Suprapubic skin (tissue), 4 donors: ENCODE measurements at regions not wholly inside any gene's neighbourhood (a gene's known extent, or its start where the extent isn't known, plus 50 kb on each side); places are given as distances from the start of the nearest gene placed in this dataset.

Source experiments
- DNase-seq, 2 donors: peaks; one replicate each; pipeline ENCODE4 v3.0.0-alpha.2; 2019; ENCODE audit warnings: low spot score in 2 of 2
- H3K27ac ChIP-seq: fragments of 200-600 bp; sonication (generic); one replicate; pipeline ENCODE4 v1.5.1; 2019
- H3K27me3 ChIP-seq: fragments of 200-600 bp; sonication (generic); one replicate; pipeline ENCODE4 v1.5.1; 2019
- H3K36me3 ChIP-seq: fragments of 200-600 bp; sonication (generic); one replicate; pipeline ENCODE4 v1.5.1; 2019
- H3K4me1 ChIP-seq: fragments of 200-600 bp; sonication (generic); one replicate; pipeline ENCODE4 v1.5.1; 2019
- H3K4me3 ChIP-seq: fragments of 200-600 bp; sonication (generic); one replicate; pipeline ENCODE4 v1.5.1; 2019; ENCODE audit warnings: mild to moderate bottlenecking
- H3K9me3 ChIP-seq: fragments of 200-600 bp; sonication (generic); one replicate; pipeline ENCODE4 v1.5.1; 2019
- CTCF ChIP-seq, 2 donors: fragments of 200-600 bp in 1 of 2; fragments of 450-650 bp in 1 of 2; sonication (generic) in 1 of 2; IDR thresholded peaks; one replicate each; pipeline ENCODE4 v1.5.1; 2016 to 2019; ENCODE audit warnings: antibody characterized with exemption in 2 of 2, mild to moderate bottlenecking in 1 of 2, moderate library complexity in 1 of 2
- EP300 ChIP-seq: sonication (generic); formaldehyde crosslinking; IDR thresholded peaks from one replicate; pipeline ENCODE4 v1.6.1; 2017; ENCODE audit warnings: antibody characterized with exemption
- POLR2A ChIP-seq, 2 donors: fragments of 450-650 bp; IDR thresholded peaks; one replicate each; pipeline ENCODE4 v1.6.1; 2017; ENCODE audit warnings: antibody characterized with exemption in 2 of 2, mild to moderate bottlenecking in 2 of 2, moderate library complexity in 2 of 2
- POLR2AphosphoS5 ChIP-seq, 3 donors: sonication (generic); formaldehyde crosslinking; IDR thresholded peaks; one replicate each; pipeline ENCODE4 v1.6.1; 2017; ENCODE audit warnings: antibody characterized with exemption in 3 of 3
- WGBS: methylation state at CpG from one replicate; pipeline ENCODE4 v1.1.5; 2018; 5-methylcytosine and 5-hydroxymethylcytosine counted together

GRCh38 chr4:136823020-136823419, 709.3 kb downstream of the PCDH18 start:
- no peaks in the 10 kb centered on the region for H3K36me3 ChIP-seq
- 81% methylated on average over 6 of the region's 8 CpGs for WGBS
- TF ChIP-seq CTCF (IDR thresholded peaks at IDR 0.05), result no peak
- TF ChIP-seq POLR2A (IDR thresholded peaks at IDR 0.05), result no peak
- no peak for TF ChIP-seq POLR2AphosphoS5 (IDR thresholded peaks at IDR 0.05)
- no peak for TF ChIP-seq EP300
- no peaks in the 10 kb centered on the region for H3K4me1 ChIP-seq
- H3K9me3 ChIP-seq, result no peaks in the 10 kb centered on the region
- H3K4me3 ChIP-seq, result no peak overlapping the region
- no peak overlapping the region for H3K27ac ChIP-seq
- no peak for DNase-seq
- H3K27me3 ChIP-seq, result no peaks in the 10 kb centered on the region

- Histone ChIP-seq H3K4me1 (no peaks in the 10 kb centered on the region), H3K36me3 (no peaks in the 10 kb centered on the region), H3K27ac (no peak overlapping the region), H3K4me3 (no peak overlapping the region), H3K27me3 (no peaks in the 10 kb centered on the region), H3K9me3 (no peaks in the 10 kb centered on the region)
- 30% methylated on average over 1 of the region's 1 CpG for WGBS
- no peak for TF ChIP-seq POLR2AphosphoS5 (IDR thresholded peaks at IDR 0.05)
- no peak for DNase-seq
Observed at GRCh38 chr4:136818811-136819330, 713.4 kb downstream of the PCDH18 start.

- H3K4me3 ChIP-seq, result no peak overlapping the region
- H3K27me3 ChIP-seq, result no peaks in the 10 kb centered on the region
- no peak for DNase-seq
- TF ChIP-seq CTCF (IDR thresholded peaks at IDR 0.05) (no peak), POLR2AphosphoS5 (IDR thresholded peaks at IDR 0.05) (no peak)
- no peaks in the 10 kb centered on the region for H3K36me3 ChIP-seq
- H3K27ac ChIP-seq, result no peak overlapping the region
- no peaks in the 10 kb centered on the region for H3K9me3 ChIP-seq
- no peaks in the 10 kb centered on the region for H3K4me1 ChIP-seq
- 98% methylated on average over 18 of the region's 42 CpGs for WGBS
Observed at GRCh38 chr4:136812100-136812880, 720.0 kb downstream of the PCDH18 start.

GRCh38 chr4:136811496-136812077, 720.7 kb downstream of the PCDH18 start:
- WGBS, result 91% methylated on average over 9 of the region's 14 CpGs
- no peak overlapping the region for H3K27ac ChIP-seq
- no peaks in the 10 kb centered on the region for H3K27me3 ChIP-seq
- H3K4me3 ChIP-seq, result no peak overlapping the region
- H3K4me1 ChIP-seq, result no peaks in the 10 kb centered on the region
- H3K36me3 ChIP-seq, result no peaks in the 10 kb centered on the region
- no peak for TF ChIP-seq CTCF (IDR thresholded peaks at IDR 0.05)
- no peak for TF ChIP-seq EP300
- no peak for TF ChIP-seq POLR2AphosphoS5 (IDR thresholded peaks at IDR 0.05)
- TF ChIP-seq POLR2A (IDR thresholded peaks at IDR 0.05), result no peak
- H3K9me3 ChIP-seq, result no peaks in the 10 kb centered on the region
- no peak for DNase-seq

- H3K9me3 ChIP-seq, result no peaks in the 10 kb centered on the region
- no peaks in the 10 kb centered on the region for H3K36me3 ChIP-seq
- H3K4me1 ChIP-seq, result no peaks in the 10 kb centered on the region
- no peak overlapping the region for H3K27ac ChIP-seq
- no peaks in the 10 kb centered on the region for H3K27me3 ChIP-seq
- no peak for DNase-seq
- H3K4me3 ChIP-seq, result no peak overlapping the region
- 81% methylated on average over 2 of the region's 6 CpGs for WGBS
- TF ChIP-seq POLR2A (IDR thresholded peaks at IDR 0.05) (no peak), CTCF (IDR thresholded peaks at IDR 0.05) (no peak), EP300 (no peak), POLR2AphosphoS5 (IDR thresholded peaks at IDR 0.05) (no peak)
Observed at GRCh38 chr4:136810626-136811025, 721.7 kb downstream of the PCDH18 start.
